ENCODE measurements at regions not wholly inside any gene's neighbourhood (a gene's known extent, or its start where the extent isn't known, plus 50 kb on each side); places are given as distances from the start of the nearest gene placed in this dataset.

DNA sequence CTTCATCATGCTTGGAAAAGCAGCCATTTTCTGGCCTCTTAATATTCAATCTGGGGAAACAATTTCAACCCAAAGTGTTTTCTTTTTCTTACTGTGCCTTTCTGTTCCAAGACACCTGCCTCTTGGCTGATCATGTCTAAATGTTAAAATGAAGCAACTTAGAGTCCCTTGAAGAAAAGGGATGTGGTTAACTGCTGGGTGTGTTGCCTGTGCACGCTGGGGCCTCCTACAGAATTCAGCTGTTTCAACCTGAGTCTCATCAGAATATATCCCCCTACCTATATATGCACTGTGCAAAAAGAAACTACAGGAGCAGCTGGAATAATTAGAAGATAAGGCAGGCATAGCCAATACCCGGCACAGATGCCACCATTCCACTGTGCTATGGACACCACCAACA, 222.0 kb downstream of the OMA1 start:
- ATAC-seq, result no peak
- no peaks in the 10 kb centered on the region for H3K4me1 ChIP-seq
- TF ChIP-seq, protein P1, sequence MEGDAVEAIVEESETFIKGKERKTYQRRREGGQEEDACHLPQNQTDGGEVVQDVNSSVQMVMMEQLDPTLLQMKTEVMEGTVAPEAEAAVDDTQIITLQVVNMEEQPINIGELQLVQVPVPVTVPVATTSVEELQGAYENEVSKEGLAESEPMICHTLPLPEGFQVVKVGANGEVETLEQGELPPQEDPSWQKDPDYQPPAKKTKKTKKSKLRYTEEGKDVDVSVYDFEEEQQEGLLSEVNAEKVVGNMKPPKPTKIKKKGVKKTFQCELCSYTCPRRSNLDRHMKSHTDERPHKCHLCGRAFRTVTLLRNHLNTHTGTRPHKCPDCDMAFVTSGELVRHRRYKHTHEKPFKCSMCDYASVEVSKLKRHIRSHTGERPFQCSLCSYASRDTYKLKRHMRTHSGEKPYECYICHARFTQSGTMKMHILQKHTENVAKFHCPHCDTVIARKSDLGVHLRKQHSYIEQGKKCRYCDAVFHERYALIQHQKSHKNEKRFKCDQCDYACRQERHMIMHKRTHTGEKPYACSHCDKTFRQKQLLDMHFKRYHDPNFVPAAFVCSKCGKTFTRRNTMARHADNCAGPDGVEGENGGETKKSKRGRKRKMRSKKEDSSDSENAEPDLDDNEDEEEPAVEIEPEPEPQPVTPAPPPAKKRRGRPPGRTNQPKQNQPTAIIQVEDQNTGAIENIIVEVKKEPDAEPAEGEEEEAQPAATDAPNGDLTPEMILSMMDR (IDR thresholded peaks at IDR 0.05), result no peak
- TF ChIP-seq POLR2A (IDR thresholded peaks at IDR 0.05), result no peak
- DNase-seq, result no peak
- 68% methylated on average over 2 of the region's 2 CpGs for WGBS (ENCODE audit: insufficient coverage, low coverage, low lambda C conversion rate, missing lambda C conversion rate)
- H3K36me3 ChIP-seq, result no peaks in the 10 kb centered on the region
- no peaks in the 10 kb centered on the region for H3K9me3 ChIP-seq
- intact Hi-C loops (cut with DNase I), result no loop called here
- H3K27me3 ChIP-seq, result no peaks in the 10 kb centered on the region
- no peak overlapping the region for H3K4me3 ChIP-seq
- H3K27ac ChIP-seq, result no peak overlapping the region

GRCh38 chr1:58318157-58319005, 228.1 kb downstream of the OMA1 start:
- 69% methylated on average over 6 of the region's 6 CpGs for WGBS (ENCODE audit: insufficient coverage, low coverage, low lambda C conversion rate, missing lambda C conversion rate)
- H3K36me3 ChIP-seq, result no peaks in the 10 kb centered on the region
- H3K4me1 ChIP-seq, result peaks cover 0 to 12% (median 0%) of the 10 kb centered on the region in 4 donors
- DNase-seq (no peak), ATAC-seq (no peak)
- H3K27ac ChIP-seq, result no peak overlapping the region
- H3K27me3 ChIP-seq, result no peaks in the 10 kb centered on the region
- H3K4me3 ChIP-seq, result no peak overlapping the region
- intact Hi-C loops (cut with DNase I), result no loop called here
- H3K9me3 ChIP-seq, result no peaks in the 10 kb centered on the region
- TF ChIP-seq, protein P1 (IDR thresholded peaks at IDR 0.05), result no peak
- TF ChIP-seq POLR2A (IDR thresholded peaks at IDR 0.05), result no peak

DNA sequence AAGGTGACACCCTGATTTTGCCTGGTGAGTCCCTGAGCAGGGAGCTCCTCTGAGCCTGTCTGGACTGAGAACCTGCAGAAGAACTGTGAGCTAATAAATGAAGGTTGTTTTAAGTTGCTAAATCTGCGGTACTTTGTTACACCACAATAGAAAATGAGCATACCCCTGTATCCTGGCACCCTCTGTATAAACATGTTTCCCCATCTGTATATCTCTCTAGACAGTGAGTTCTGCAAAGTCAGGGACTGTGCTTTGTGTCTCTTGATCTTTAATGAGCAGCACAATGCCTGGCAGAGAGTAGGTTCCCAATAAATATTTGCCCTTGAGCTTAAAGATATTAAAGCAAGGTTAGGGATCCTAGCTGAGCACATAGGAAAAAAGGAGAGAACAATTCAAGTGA, 228.8 kb downstream of the OMA1 start:
- 88% methylated on average over 1 of the region's 1 CpG for WGBS (ENCODE audit: insufficient coverage, low coverage, low lambda C conversion rate, missing lambda C conversion rate)
- H3K4me3 ChIP-seq, result no peak overlapping the region
- peaks cover 0 to 14% (median 0%) of the 10 kb centered on the region in 4 donors for H3K4me1 ChIP-seq
- H3K36me3 ChIP-seq, result no peaks in the 10 kb centered on the region
- no peaks in the 10 kb centered on the region for H3K27me3 ChIP-seq
- H3K9me3 ChIP-seq, result no peaks in the 10 kb centered on the region
- TF ChIP-seq POLR2A (IDR thresholded peaks at IDR 0.05), result no peak
- TF ChIP-seq, protein P1 (IDR thresholded peaks at IDR 0.05), result no peak
- H3K27ac ChIP-seq, result no peak overlapping the region
- intact Hi-C loops (cut with DNase I), result no loop called here
- no peak for DNase-seq
- ATAC-seq, result no peak

DNA sequence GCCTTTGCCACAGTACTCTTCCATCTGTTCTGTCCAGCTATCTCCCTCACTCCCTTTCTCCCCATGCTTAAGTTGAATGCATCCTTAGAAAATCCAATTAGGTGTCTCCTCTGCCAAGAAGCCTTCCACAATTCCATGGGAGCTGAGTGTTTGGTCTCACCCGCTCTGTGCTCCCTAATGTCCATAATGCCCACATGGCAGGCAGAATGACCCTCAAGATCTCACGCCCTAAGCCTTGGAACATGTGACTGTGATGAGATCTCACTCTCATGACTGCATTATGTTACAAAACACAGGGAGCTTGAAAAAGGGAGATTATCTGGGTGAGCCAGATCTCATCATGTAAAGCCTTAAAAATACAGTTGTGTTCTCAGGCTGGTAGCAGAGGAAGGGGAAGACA, 229.4 kb downstream of the OMA1 start:
- no peak for DNase-seq
- Histone ChIP-seq H3K27me3 (no peaks in the 10 kb centered on the region), H3K36me3 (no peaks in the 10 kb centered on the region), H3K27ac (no peak overlapping the region), H3K4me1 (peaks cover 0 to 14% (median 0%) of the 10 kb centered on the region in 4 donors), H3K4me3 (no peak overlapping the region), H3K9me3 (no peaks in the 10 kb centered on the region)
- no peak for ATAC-seq
- intact Hi-C loops (cut with DNase I), result no loop called here
- WGBS (ENCODE audit: insufficient coverage, low coverage, low lambda C conversion rate, missing lambda C conversion rate), result 94% methylated on average over 2 of the region's 2 CpGs
- TF ChIP-seq, protein P1 (IDR thresholded peaks at IDR 0.05), result no peak
- TF ChIP-seq POLR2A (IDR thresholded peaks at IDR 0.05), result no peak
